H1 (cell line): ENCODE measurements at regions not wholly inside any gene's neighbourhood (a gene's known extent, or its start where the extent isn't known, plus 50 kb on each side); places are given as distances from the start of the nearest gene placed in this dataset.

Experiments
- CTCF ChIA-PET: fragments of 300-600 bp; sonication (Branson Sonifier 250); formaldehyde crosslinking; loops from one replicate; lab custom pipeline; 2021; ENCODE audit not compliant: partially characterized antibody; lab: Charles Lee
- POLR2A ChIA-PET: fragments of 300-600 bp; sonication (Branson Sonifier 250); formaldehyde crosslinking; loops from one replicate; lab custom pipeline; 2021; ENCODE audit warnings: inconsistent platforms; ENCODE audit not compliant: partially characterized antibody; lab: Charles Lee
- DNase-seq, 2 experiments: peaks; one replicate each; pipeline versions ENCODE4 v3.0.0 to v3.0.0-alpha.2; 2010 to 2022; ENCODE audit warnings: low spot score in 2 of 2, low read depth in 1 of 2, mixed read lengths in 1 of 2
- FAIRE-seq: peaks from 2 replicates; lab custom pipeline; 2011; peaks lifted over from hg19 to GRCh38; lab: Jason Lieb, UNC
- H2AFZ ChIP-seq: 2 replicates; pipeline ENCODE4 v1.8.1; 2012; ENCODE audit warnings: low read length, inconsistent platforms
- H2AK5ac ChIP-seq: 2 replicates; pipeline ENCODE4 v1.6.1; 2013; ENCODE audit warnings: low read depth, low read length
- H2BK120ac ChIP-seq: replicated peaks from 2 replicates; pipeline ENCODE3; 2013; ENCODE audit warnings: low read depth, low read length, inconsistent platforms
- H2BK12ac ChIP-seq: 2 replicates; pipeline ENCODE4 v1.6.1; 2013; ENCODE audit warnings: low read depth, low read length
- H2BK15ac ChIP-seq: 2 replicates; pipeline ENCODE4 v1.6.1; 2013; ENCODE audit warnings: low read length
- H2BK20ac ChIP-seq: 2 replicates; pipeline ENCODE4 v1.6.1; 2013; ENCODE audit warnings: low read length
- H2BK5ac ChIP-seq: 2 replicates; pipeline ENCODE4 v1.6.1; 2013; ENCODE audit warnings: low read depth, low read length
- H3K14ac ChIP-seq: 2 replicates; pipeline ENCODE4 v1.6.1; 2013; ENCODE audit warnings: inconsistent platforms; ENCODE audit not compliant: insufficient read length
- H3K18ac ChIP-seq: 2 replicates; pipeline ENCODE4 v1.6.1; 2013; ENCODE audit warnings: low read length; ENCODE audit errors: extremely low read depth
- H3K23ac ChIP-seq: 2 replicates; pipeline ENCODE4 v1.6.1; 2013; ENCODE audit warnings: inconsistent platforms; ENCODE audit not compliant: insufficient read length
- H3K23me2 ChIP-seq: 2 replicates; pipeline ENCODE4 v1.6.1; 2013; ENCODE audit warnings: low read depth, low read length
- H3K27ac ChIP-seq: 2 replicates; pipeline ENCODE4 v1.6.1; 2011; ENCODE audit warnings: low read depth, low read length, inconsistent platforms
- H3K27me3 ChIP-seq, 4 experiments: replicated peaks in 1 of 4; 1 replicate in 1 of 4; 2 replicates in 3 of 4; pipeline versions ENCODE4 v1.6.1 to v1.8.1; 2011 to 2013; ENCODE audit warnings: low read length in 3 of 4, mild to moderate bottlenecking in 3 of 4, inconsistent platforms in 2 of 4, mixed read lengths in 2 of 4, moderate library complexity in 1 of 4; ENCODE audit not compliant: control insufficient read depth in 3 of 4, insufficient read depth in 3 of 4; ENCODE audit errors: extremely low read depth in 1 of 4
- H3K36me3 ChIP-seq, 4 experiments: 2 replicates each; pipeline versions ENCODE4 v1.6.1 to v1.8.1; 2011 to 2013; ENCODE audit warnings: mild to moderate bottlenecking in 4 of 4, low read length in 3 of 4, moderate library complexity in 2 of 4, control low read depth in 1 of 4, inconsistent platforms in 1 of 4; ENCODE audit not compliant: insufficient read depth in 4 of 4, control insufficient read depth in 2 of 4
- H3K4ac ChIP-seq: replicated peaks from 2 replicates; pipeline ENCODE3; 2013; ENCODE audit warnings: low read length, low read depth, mixed read lengths, inconsistent platforms; ENCODE audit not compliant: insufficient read length
- H3K4me1 ChIP-seq, 4 experiments: replicated peaks in 1 of 4; 1 replicate in 1 of 4; 2 replicates in 3 of 4; pipeline versions ENCODE4 v1.6.1 to v1.8.1; 2011 to 2013; ENCODE audit warnings: low read length in 3 of 4, inconsistent platforms in 2 of 4, mixed read lengths in 1 of 4; ENCODE audit not compliant: insufficient read depth in 4 of 4, control insufficient read depth in 3 of 4
- H3K4me2 ChIP-seq, 2 experiments: 2 replicates each; pipeline versions ENCODE4 v1.6.1 to v1.8.1; 2011 to 2013; ENCODE audit warnings: low read depth in 2 of 2, low read length in 2 of 2, control low read depth in 1 of 2, inconsistent platforms in 1 of 2, mild to moderate bottlenecking in 1 of 2; ENCODE audit not compliant: insufficient read depth in 1 of 2
- H3K4me3 ChIP-seq, 4 experiments: fragments of 200-600, 300-600 bp in 1 of 4; sonication (generic), shearing (Covaris generic), sonication (Bioruptor Twin) in 1 of 4; 2 replicates each; pipeline versions ENCODE4 v1.5.1 to v1.8.1; 2011 to 2016; ENCODE audit warnings: low read length in 4 of 4, low read depth in 3 of 4, control low read depth in 2 of 4, inconsistent platforms in 2 of 4, mild to moderate bottlenecking in 2 of 4, mixed read lengths in 1 of 4, moderate library complexity in 1 of 4; ENCODE audit not compliant: insufficient read depth in 2 of 4; ENCODE audit errors: extremely low read depth in 1 of 4
- H3K56ac ChIP-seq: replicated peaks from 2 replicates; pipeline ENCODE3; 2013; ENCODE audit warnings: low read depth, mild to moderate bottlenecking, mixed read lengths, low read length, inconsistent platforms; ENCODE audit not compliant: insufficient read length
- H3K79me1 ChIP-seq: 2 replicates; pipeline ENCODE4 v1.6.1; 2013; ENCODE audit warnings: low read depth, low read length, control low read depth
- H3K79me2 ChIP-seq, 2 experiments: 2 replicates each; pipeline versions ENCODE4 v1.6.1 to v1.8.1; 2012 to 2013; ENCODE audit warnings: low read length in 2 of 2, mild to moderate bottlenecking in 2 of 2, inconsistent platforms in 1 of 2; ENCODE audit not compliant: insufficient read depth in 2 of 2, control insufficient read depth in 1 of 2
- H3K9ac ChIP-seq, 4 experiments: replicated peaks in 1 of 4; 1 replicate in 1 of 4; 2 replicates in 3 of 4; pipeline versions ENCODE4 v1.6.1 to v1.8.1; 2011 to 2013; ENCODE audit warnings: low read depth in 3 of 4, low read length in 3 of 4, control low read depth in 2 of 4, mild to moderate bottlenecking in 2 of 4, moderate library complexity in 2 of 4, inconsistent platforms in 1 of 4; ENCODE audit errors: extremely low read depth in 1 of 4
- H3K9me3 ChIP-seq, 2 experiments: 2 replicates each; pipeline versions ENCODE4 v1.6.1 to v1.8.1; 2012 to 2013; ENCODE audit warnings: mild to moderate bottlenecking in 2 of 2, moderate library complexity in 2 of 2, control low read depth in 1 of 2, inconsistent platforms in 1 of 2, low read depth in 1 of 2, low read length in 1 of 2, mixed read lengths in 1 of 2; ENCODE audit not compliant: insufficient read depth in 2 of 2
- H4K20me1 ChIP-seq, 2 experiments: replicated peaks in 1 of 2; 2 replicates each; pipeline versions ENCODE3 to v1.8.1; 2011 to 2013; ENCODE audit warnings: inconsistent platforms in 2 of 2, low read length in 2 of 2, mild to moderate bottlenecking in 1 of 2; ENCODE audit not compliant: insufficient read depth in 2 of 2, control insufficient read depth in 1 of 2
- H4K5ac ChIP-seq: 2 replicates; pipeline ENCODE4 v1.6.1; 2013; ENCODE audit warnings: low read length, low read depth, mixed read lengths, inconsistent platforms; ENCODE audit not compliant: insufficient read length
- H4K8ac ChIP-seq: 2 replicates; pipeline ENCODE4 v1.8.0; 2013; ENCODE audit warnings: mild to moderate bottlenecking, moderate library complexity, low read length, inconsistent platforms; ENCODE audit not compliant: insufficient read depth; ENCODE audit errors: extremely low read depth
- H4K91ac ChIP-seq: replicated peaks from 2 replicates; pipeline ENCODE3; 2013; ENCODE audit warnings: low read length, mixed read lengths, inconsistent platforms; ENCODE audit not compliant: insufficient read length
- ATF3 ChIP-seq: IDR thresholded peaks from 2 replicates; pipeline ENCODE4 v1.6.1; 2011; ENCODE audit warnings: low read depth, mild to moderate bottlenecking, low read length; ENCODE audit not compliant: insufficient read depth
- CBX5 ChIP-seq: fragments of 300-800, 300-1000 bp; sonication (generic); IDR thresholded peaks from 2 replicates; pipeline ENCODE4 v1.7.1; 2016; ENCODE audit warnings: antibody characterized with exemption, low read length, low read depth
- EZH2 ChIP-seq: fragments of 200-600 bp; sonication (generic); IDR thresholded peaks from 2 replicates; pipeline ENCODE4 v1.7.1; 2012; ENCODE audit warnings: low read depth, mild to moderate bottlenecking, moderate library complexity, low read length, inconsistent platforms; ENCODE audit not compliant: severe bottlenecking
- PHF8 ChIP-seq: fragments of 200-600 bp; sonication (generic); conservative IDR thresholded peaks from 2 replicates; pipeline ENCODE4 v1.7.1; 2012; ENCODE audit warnings: low read depth, mild to moderate bottlenecking, inconsistent platforms, low read length, moderate library complexity
- POLR2AphosphoS5 ChIP-seq: IDR thresholded peaks from 2 replicates; pipeline ENCODE4 v1.6.1; 2011; ENCODE audit warnings: low read depth, low read length
- RXRA ChIP-seq: IDR thresholded peaks from 2 replicates; pipeline ENCODE4 v1.6.1; 2011; ENCODE audit warnings: low read depth, mild to moderate bottlenecking, low read length, moderate library complexity; ENCODE audit not compliant: insufficient read depth
- SP4 ChIP-seq: IDR thresholded peaks from 2 replicates; pipeline ENCODE4 v1.6.1; 2012; ENCODE audit warnings: low read length, inconsistent platforms
- SRF ChIP-seq: IDR thresholded peaks from 2 replicates; pipeline ENCODE4 v1.6.1; 2011; ENCODE audit warnings: mild to moderate bottlenecking, low read depth, low read length, moderate library complexity
- WGBS, 2 experiments: shearing (Covaris generic) in 1 of 2; methylation state at CpG; one replicate each; pipeline versions ENCODE4 v1.1.6 to v1.1.7; 2013 to 2015; ENCODE audit warnings: low lambda C conversion rate in 2 of 2, mixed read lengths in 2 of 2, inconsistent platforms in 1 of 2, low coverage in 1 of 2, missing lambda C conversion rate in 1 of 2; ENCODE audit not compliant: insufficient replicate concordance in 2 of 2, insufficient coverage in 1 of 2, insufficient read length in 1 of 2; ENCODE audit errors: extremely low coverage in 1 of 2, missing lambda C conversion rate in 1 of 2; 5-methylcytosine and 5-hydroxymethylcytosine counted together

- no peaks in the 10 kb centered on the region for H3K79me1 ChIP-seq
- H3K36me3 ChIP-seq, result peaks cover 0 to 17% (median 7%) of the 10 kb centered on the region in 4 experiments
- no peak overlapping the region for H2BK120ac ChIP-seq
- no peak overlapping the region for H3K56ac ChIP-seq
- H3K23ac ChIP-seq, result no peak overlapping the region
- H2BK20ac ChIP-seq, result no peak overlapping the region
- H3K4ac ChIP-seq, result no peak overlapping the region
- H4K91ac ChIP-seq, result no peak overlapping the region
- H3K14ac ChIP-seq, result no peak overlapping the region
- H3K18ac ChIP-seq, result no peak overlapping the region
- H3K23me2 ChIP-seq, result no peaks in the 10 kb centered on the region
- no peak for FAIRE-seq
- H3K27ac ChIP-seq, result no peak overlapping the region
- no peak overlapping the region for H2AK5ac ChIP-seq
- no peak overlapping the region for H4K5ac ChIP-seq
- no peaks in the 10 kb centered on the region for H3K4me1 ChIP-seq
- H2AFZ ChIP-seq, result no peak overlapping the region
- H3K9ac ChIP-seq, result no peak overlapping the region
- no peak for DNase-seq
- CTCF ChIA-PET, result interaction anchor here (0.7 to 1.2 kb wide), 3 partner anchors 8 to 542 kb away, joined by 3 to 4 read pairs (median 3); no protein-coding TSS in a partner anchor
- no peaks in the 10 kb centered on the region for H4K20me1 ChIP-seq
- H3K27me3 ChIP-seq, result no peaks in the 10 kb centered on the region
- H2BK5ac ChIP-seq, result no peak overlapping the region
- no peak overlapping the region for H2BK15ac ChIP-seq
- no peak overlapping the region for H3K4me2 ChIP-seq
- H3K4me3 ChIP-seq, result no peak overlapping the region
- no peaks in the 10 kb centered on the region for H3K9me3 ChIP-seq
- H4K8ac ChIP-seq, result no peak overlapping the region; the same call in 1 of the 2 replicates
- H3K79me2 ChIP-seq, result no peaks in the 10 kb centered on the region
- WGBS, 2 experiments, result 95% methylated on average over 6 of the region's 7 CpGs; no CpG with 5 or more reads in 1 of the 2 experiments
- H2BK12ac ChIP-seq, result no peak overlapping the region
- POLR2A ChIA-PET, result no interaction called here
- TF ChIP-seq RXRA (no peak), EZH2 (no peak), PHF8 (no peak), CBX5 (no peak), SRF (no peak), ATF3 (no peak), SP4 (no peak), POLR2AphosphoS5 (no peak)
These were observed 85.2 kb upstream of the CLCN4 start for GRCh38 chrX:10071451-10072144.
